HG03469 (cell line): ENCODE measurements at regions not wholly inside any gene's neighbourhood (a gene's known extent, or its start where the extent isn't known, plus 50 kb on each side); places are given as distances from the start of the nearest gene placed in this dataset.

Experiments
- ATAC-seq: cut with Tn5 transposase; IDR thresholded peaks from one replicate; pipeline ENCODE4 v1.9.1; 2021; ENCODE audit warnings: mild to moderate bottlenecking, moderate library complexity, moderate number of reproducible peaks; ENCODE audit not compliant: unreplicated experiment

- no peak for ATAC-seq
Observed at GRCh38 chr5:175388531-175388930, 55.5 kb downstream of the DRD1 start.

- ATAC-seq, result no peak
Observed at GRCh38 chr5:175387144-175387543, 56.8 kb downstream of the DRD1 start.

DNA sequence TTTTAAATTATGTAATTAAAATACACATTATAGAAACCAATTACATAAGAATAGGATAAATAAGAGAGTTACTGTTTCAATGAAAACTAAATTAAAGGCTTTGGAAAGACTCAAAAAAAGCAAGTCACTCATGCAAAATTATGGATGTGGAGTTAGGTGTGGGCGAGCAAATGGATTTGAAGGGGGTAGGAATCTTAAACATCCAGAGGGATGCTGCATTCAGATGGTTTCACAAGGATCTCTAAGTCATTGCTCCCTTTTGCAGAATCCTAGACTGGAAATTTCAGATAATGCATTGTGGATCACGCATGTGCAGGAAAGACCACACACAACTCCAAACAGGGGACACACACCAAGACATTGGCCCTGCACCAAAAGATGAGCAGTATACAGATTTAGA is 57.5 kb downstream of the DRD1 start:
- ATAC-seq, result no peak

DNA sequence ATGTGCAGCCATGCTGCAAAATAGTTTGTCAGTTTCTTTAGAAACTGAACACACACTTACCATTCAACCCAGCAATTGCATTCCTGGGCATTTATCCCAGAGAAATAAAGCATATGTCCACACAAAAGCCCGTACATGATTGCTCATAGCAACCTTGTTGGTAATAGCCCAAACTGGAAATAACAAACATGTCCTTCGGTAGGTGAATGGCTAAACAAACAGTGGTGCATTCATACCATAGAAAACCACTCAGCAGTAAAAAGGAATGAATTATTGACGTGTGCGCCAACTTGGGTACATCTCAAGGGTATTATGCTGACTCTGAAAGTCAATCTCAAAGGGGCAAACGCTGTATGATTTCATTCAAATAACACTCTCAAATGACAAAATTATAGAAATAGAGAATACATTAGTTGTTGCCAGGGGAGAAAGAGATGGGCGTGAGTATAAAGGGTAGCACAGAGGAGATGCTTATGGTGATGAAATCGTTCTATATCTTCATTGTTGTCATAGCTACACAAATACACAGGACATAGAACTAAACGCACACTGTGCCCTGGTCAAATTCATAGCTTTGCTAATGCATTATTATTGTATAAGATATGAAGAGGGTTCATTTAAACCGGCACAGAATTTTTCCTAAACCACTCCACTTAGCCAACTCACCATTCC is 58.2 kb downstream of the DRD1 start:
- ATAC-seq, result no peak

DNA sequence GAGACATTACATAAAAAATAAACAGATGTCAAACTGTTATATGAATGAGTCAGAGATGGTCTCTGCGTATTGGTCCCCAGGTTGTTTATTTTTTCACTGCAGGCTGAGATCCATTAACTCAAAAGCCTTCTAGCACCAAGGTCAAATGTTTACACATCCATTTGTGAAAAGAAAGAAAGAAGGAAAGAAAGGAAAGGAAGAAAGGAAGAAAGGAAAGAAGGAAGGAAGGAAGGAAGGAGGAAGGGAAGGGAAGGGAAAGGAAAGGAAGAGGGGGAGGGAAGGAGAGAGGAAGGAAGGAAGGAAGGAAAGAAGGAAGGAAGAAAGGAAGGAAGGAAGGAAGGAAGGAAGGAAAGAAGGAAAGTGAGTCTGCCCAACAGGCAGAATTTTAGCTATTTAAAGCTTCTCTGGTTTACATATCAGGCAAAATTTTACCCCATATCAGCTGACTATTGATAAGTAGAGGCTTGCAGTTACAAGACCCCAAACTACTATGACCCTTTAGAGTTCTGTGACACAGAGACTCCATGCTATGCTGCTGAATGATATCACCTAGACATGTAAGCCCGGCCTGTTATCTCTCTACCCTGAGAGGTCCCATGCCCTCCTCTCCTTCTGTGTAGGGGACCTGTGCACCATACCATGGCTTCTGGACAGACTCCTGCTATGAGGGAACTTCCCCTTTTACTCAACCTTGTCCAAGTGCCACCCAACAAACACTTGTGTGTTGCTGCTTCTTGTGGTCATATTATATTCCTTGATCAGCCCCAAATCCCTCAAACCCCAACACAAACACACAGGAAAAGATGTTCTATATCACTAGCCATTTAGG is 59.0 kb downstream of the DRD1 start:
- ATAC-seq, result no peak

DNA sequence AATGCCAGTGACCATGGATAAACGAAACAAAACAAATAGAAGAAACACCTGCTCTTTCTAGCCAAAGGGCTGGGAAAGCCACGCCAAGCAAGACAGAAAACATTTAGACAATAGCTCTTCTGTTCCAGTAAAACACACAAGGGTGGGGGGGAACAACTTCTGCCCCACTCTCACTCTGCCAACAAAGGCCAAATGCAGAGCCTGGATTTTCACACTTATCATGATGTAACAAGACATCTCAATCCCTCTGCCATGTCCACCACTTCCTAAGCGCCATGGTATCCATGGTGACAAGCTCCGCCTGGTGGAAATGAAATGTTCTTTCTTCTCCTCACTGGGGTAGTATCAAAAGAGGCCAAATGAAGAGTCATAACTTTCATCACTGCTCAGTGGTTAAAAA is 60.6 kb downstream of the DRD1 start:
- no peak for ATAC-seq

DNA sequence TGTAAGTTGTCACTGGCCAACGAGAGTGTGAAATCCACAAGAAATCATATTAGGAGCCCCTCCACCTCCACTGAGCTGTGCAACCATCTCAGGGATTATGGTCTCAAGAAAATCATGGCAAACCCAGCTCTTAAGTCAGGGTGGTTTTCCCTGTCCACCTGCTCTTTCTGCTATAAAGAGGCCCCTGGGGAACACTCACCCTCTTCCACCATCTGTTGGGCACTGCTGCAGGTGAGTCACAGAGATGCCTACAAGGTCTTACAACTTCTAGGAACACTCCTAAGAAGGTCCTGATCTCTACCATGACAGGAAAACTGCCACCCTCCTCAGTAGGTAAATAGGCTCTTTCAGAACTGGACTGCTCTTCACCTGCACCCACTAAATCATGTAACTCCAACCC is 61.8 kb downstream of the DRD1 start:
- no peak for ATAC-seq

DNA sequence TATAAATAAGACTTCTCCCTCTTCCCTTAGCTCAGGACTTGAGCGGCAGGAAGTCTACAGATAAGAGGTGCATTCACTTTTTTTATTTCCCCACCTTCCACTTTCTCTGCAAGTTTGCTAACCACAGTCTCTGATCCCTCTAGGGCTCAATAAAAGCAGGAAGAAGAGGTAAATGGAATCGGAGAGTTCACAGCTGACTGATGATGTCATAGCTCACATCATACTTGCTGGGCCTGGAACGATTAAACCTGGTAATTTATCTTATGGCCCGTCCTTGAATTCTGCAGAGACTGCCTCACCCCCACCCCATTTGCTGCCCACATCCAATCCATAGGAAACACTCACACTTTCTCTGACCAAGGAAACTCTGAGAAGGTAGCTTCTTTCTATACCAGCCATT is 62.9 kb downstream of the DRD1 start:
- ATAC-seq, result no peak

- no peak for ATAC-seq
Observed at GRCh38 chr5:175380701-175381100, 63.3 kb downstream of the DRD1 start.

DNA sequence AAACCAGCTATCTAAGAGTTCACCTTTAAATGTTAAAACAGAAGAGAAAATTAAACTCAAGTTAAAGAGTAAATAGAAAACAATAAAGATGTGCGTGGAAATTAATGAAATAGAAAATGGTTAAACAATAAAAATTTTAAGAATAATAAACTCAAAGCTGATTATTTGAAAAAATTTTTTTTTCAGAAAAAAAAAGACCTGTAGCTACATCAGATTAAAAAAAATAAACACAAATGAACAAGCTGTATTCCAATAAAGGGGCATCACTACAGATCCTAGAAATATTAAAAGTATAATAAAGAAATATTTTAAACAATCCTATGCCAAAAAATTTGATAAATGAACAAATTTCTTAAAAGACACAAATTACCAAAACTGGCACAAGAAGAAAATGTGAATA is 64.1 kb downstream of the DRD1 start:
- ATAC-seq, result no peak

DNA sequence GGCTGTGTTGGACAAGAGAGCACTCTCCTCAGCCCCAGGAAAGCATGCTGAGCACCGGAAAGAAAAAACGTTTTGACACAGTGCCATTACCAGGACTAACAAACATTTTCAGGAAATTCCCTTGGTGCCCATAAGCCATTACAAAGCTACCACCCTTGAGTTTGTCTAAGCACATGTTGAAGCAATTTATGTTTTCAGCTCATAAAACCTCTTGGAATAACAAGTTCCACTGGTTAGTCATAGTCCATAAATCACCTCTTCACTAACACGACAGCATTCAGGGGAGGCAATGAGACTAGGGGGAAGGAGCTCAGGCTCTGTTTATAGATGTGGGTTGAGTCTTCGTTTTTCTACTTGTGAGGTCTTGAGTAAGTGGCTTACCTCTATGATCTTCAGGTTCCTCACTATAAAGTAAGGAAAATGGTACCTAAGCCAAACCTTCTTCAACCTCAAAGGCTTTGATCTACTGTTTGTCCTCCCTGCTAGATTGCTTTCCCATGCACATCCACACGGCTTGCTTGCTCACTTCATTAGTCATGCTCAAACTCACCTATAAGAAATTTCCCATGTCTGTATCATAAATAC is 65.4 kb downstream of the DRD1 start:
- no peak for ATAC-seq

DNA sequence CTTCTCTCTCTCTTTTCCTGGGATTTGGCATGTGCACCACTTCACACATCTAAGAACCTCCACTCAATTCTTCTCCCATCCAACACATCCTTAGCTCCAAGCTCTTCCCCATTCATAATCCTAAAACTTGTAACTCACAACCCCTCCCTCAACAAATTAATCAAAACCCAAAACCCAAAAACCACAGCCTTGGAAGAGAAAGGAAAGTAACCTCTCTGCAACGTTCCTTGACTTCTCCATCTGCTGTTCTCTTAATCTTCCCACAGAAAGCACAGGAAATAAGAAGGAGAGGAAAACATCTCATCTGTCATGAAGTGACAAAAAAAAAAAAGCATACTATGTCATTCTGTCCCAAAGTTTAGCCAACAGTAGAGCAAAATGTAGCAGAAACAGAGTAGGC is 66.2 kb downstream of the DRD1 start:
- no peak for ATAC-seq

- no peak for ATAC-seq
Observed at GRCh38 chr5:175374166-175374875, 69.7 kb downstream of the DRD1 start.

DNA sequence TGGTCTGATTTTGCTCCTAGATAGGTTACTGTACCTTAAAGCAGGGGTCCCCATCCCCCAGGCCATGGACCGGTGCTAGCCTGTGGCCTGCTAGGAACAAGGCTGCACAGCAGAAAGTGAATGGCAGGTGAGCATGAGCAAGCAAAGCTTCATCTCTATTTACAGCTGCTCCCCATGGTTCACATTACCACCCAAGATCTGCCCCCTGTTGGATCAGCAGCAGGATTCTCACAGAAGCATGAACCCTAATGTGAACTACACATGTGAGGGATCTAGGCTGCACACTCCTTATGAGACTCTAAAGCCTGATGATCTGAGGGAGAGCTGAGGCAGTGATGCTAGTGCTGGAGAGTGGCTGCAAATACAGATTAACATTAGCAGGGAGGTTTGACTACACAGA is 78.1 kb downstream of the DRD1 start:
- ATAC-seq, result no peak

- ATAC-seq, result no peak
Observed at GRCh38 chr5:175363300-175363699, 80.7 kb downstream of the DRD1 start.

DNA sequence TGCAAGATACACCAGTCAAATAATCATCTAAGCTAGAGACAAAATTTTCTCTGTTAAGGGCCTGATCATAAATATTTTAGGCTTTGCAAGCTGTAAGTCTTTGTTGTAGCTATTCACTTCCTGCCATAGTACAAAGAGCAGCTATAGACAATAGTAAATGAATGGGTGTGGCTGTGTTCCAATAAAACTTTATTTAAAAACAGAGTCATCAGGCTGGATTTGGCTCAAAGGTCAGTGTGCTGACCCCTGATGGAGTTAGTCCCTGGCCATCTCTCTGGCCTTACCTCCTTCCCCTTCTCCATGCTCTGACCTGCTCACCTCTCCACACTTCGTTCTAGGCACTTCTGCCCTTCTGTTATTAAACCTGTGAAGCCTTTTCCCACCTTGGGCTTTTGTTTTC is 86.0 kb downstream of the DRD1 start:
- ATAC-seq, result no peak

DNA sequence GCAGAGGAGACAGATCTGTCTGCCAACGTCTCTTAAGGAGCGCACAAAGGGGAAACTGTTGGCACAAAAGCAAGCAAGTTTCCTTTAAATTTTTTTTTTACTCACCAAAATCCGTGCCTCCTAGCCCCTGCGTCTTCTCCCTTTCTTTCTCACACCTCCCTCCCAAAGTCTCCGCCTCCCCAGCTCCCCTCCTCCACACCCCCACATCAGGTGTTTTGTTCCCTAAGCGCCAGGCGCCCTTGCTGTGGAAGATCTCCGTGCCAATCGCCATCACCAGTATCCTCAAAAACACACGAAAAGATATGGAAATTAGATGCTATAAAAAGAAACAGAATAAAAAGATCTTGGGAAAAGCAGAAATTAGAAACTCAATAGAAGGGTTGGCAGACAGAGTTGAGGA is 87.6 kb downstream of the DRD1 start:
- ATAC-seq, result no peak

- no peak for ATAC-seq
Observed at GRCh38 chr5:175354964-175355363, 89.0 kb downstream of the DRD1 start.

DNA sequence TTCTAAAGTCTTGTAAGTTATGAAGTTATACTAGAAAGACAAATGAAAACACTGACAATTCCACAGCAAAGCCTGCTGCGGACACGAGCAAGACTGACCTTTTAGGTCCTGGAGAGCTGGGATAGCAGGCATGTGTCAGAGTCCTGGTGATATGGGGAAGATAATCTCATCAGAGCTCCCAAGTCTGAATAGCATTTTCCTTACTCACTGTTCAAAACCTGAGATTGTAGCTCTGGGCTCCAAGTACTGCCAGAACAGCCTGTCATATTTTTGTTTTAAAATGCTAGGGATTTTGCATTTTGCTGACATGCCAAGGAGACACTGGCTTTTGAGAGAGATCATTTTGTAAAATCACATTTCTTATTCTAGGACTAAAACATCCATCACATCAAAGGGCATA is 90.1 kb downstream of the DRD1 start:
- no peak for ATAC-seq

DNA sequence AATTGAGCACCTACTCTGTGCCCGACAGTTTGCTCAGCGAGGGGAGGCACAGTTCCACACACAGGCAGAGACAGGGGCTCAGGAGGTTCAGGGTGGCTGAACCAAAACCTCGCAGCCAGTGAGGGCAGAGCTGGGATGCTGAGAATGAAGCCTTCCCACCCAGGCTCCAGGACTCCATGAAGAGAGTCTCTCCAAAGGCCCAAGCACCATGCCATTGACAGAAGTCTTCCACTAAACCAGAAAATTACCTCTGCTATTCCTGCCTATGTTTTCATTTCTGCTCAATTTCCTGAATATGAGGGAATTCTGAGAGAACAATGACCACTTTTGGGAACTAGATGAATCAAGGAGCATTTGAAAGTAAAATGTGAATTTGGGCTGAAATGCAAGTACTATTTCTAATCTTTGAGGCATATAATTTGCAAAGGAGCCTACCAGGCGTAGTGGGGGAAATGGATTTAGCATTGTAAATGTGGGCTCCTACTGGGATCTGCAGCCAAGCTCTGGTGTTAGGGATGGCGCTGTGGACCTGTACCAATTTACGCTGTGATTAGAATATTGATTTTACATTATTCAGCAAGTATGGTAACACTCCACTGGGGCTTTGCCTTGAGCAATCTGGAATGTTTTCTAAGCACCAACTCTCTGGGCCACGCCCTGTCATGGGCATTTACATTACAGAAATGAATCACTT is 91.9 kb downstream of the DRD1 start:
- no peak for ATAC-seq

GRCh38 chr5:175351126-175351525 is 92.9 kb downstream of the DRD1 start:
- no peak for ATAC-seq
